HG03175 (cell line): ENCODE measurements at regions not wholly inside any gene's neighbourhood (a gene's known extent, or its start where the extent isn't known, plus 50 kb on each side); places are given as distances from the start of the nearest gene placed in this dataset.

Source experiments
- ATAC-seq: cut with Tn5 transposase; IDR thresholded peaks from one replicate; pipeline ENCODE4 v1.9.1; 2021; ENCODE audit warnings: mild to moderate bottlenecking, moderate library complexity; ENCODE audit not compliant: unreplicated experiment

- ATAC-seq, result no peak
Observed at GRCh38 chr20:51079488-51079887, 56.6 kb upstream of the KCNG1 start.

- no peak for ATAC-seq
Observed at GRCh38 chr20:51077686-51078060, 54.8 kb upstream of the KCNG1 start.

- ATAC-seq, result no peak
Observed at GRCh38 chr20:51076786-51077685, 54.1 kb upstream of the KCNG1 start.

GRCh38 chr20:51074062-51074461 lies 51.2 kb upstream of the KCNG1 start:
- no peak for ATAC-seq
